ENCODE measurements at regions not wholly inside any gene's neighbourhood (a gene's known extent, or its start where the extent isn't known, plus 50 kb on each side); places are given as distances from the start of the nearest gene placed in this dataset.

- no peak for DNase-seq
Observed at GRCh38 chr6:21648475-21649050, 55.0 kb downstream of the SOX4 start.

- no peak for DNase-seq
Observed at GRCh38 chr6:21653323-21653722, 59.8 kb downstream of the SOX4 start.

GRCh38 chr6:21653905-21654304 is 60.4 kb downstream of the SOX4 start:
- DNase-seq, result no peak

GRCh38 chr6:21654361-21654760 is 60.8 kb downstream of the SOX4 start:
- no peak for DNase-seq

GRCh38 chr6:21663966-21664313 is 70.4 kb downstream of the SOX4 start:
- no peak for DNase-seq

- no peak for DNase-seq
Observed at GRCh38 chr6:21664314-21665109, 71.0 kb downstream of the SOX4 start.

- no peak for DNase-seq
Observed at GRCh38 chr6:21665110-21665391, 71.5 kb downstream of the SOX4 start.

GRCh38 chr6:21665392-21666200 is 72.0 kb downstream of the SOX4 start:
- DNase-seq, result no peak

GRCh38 chr6:21666201-21666691 is 72.7 kb downstream of the SOX4 start:
- no peak for DNase-seq

GRCh38 chr6:21666853-21667681 is 73.5 kb downstream of the SOX4 start:
- DNase-seq, result no peak

- no peak for DNase-seq
Observed at GRCh38 chr6:21668795-21669194, 75.2 kb downstream of the SOX4 start.

- DNase-seq, result no peak
Observed at GRCh38 chr6:21676769-21677168, 83.2 kb downstream of the SOX4 start.

- no peak for DNase-seq
Observed at GRCh38 chr6:21678990-21679389, 85.4 kb downstream of the SOX4 start.

- no peak for DNase-seq
Observed at GRCh38 chr6:21679761-21680265, 86.3 kb downstream of the SOX4 start.

- DNase-seq, result no peak
Observed at GRCh38 chr6:21680611-21681010, 87.1 kb downstream of the SOX4 start.

GRCh38 chr6:21690489-21690888 is 96.9 kb downstream of the SOX4 start:
- DNase-seq, result no peak

- no peak for DNase-seq
Observed at GRCh38 chr6:21691685-21692346, 98.3 kb downstream of the SOX4 start.

- DNase-seq, result no peak
Observed at GRCh38 chr6:21692721-21693120, 99.2 kb downstream of the SOX4 start.

- no peak for DNase-seq
Observed at GRCh38 chr6:21694168-21694567, 100.6 kb downstream of the SOX4 start.

- DNase-seq, result no peak
Observed at GRCh38 chr6:21707524-21708319, 114.2 kb downstream of the SOX4 start.

GRCh38 chr6:21708320-21708580 is 114.7 kb downstream of the SOX4 start:
- no peak for DNase-seq

- no peak for DNase-seq
Observed at GRCh38 chr6:21710216-21710615, 116.7 kb downstream of the SOX4 start.
